CD14-positive monocyte (primary cell): ENCODE measurements at regions not wholly inside any gene's neighbourhood (a gene's known extent, or its start where the extent isn't known, plus 50 kb on each side); places are given as distances from the start of the nearest gene placed in this dataset.

ENCODE experiments used
- DNase-seq, 3 donors: peaks; one replicate each; pipeline ENCODE4 v3.0.0-alpha.2; 2011 to 2022
- H2AFZ ChIP-seq: 2 replicates; pipeline ENCODE4 v1.6.0; 2012; ENCODE audit warnings: mild to moderate bottlenecking, low read depth, low read length, inconsistent platforms; ENCODE audit not compliant: insufficient read depth, poor library complexity, severe bottlenecking
- H3K27ac ChIP-seq, 2 donors: 1 replicate in 1 of 2; 2 replicates in 1 of 2; pipeline ENCODE4 v1.5.1; 2012 to 2013; ENCODE audit warnings: low read length in 2 of 2, control low read depth in 1 of 2, inconsistent platforms in 1 of 2, low read depth in 1 of 2, mild to moderate bottlenecking in 1 of 2
- H3K27me3 ChIP-seq, 2 donors: one replicate each; pipeline versions ENCODE4 v1.6.0 to v1.6.1; 2011 to 2013; ENCODE audit warnings: low read length in 2 of 2; ENCODE audit not compliant: control insufficient read depth in 2 of 2, insufficient read depth in 2 of 2
- H3K36me3 ChIP-seq, 2 donors: replicated peaks in 1 of 2; 1 replicate in 1 of 2; 2 replicates in 1 of 2; pipeline versions ENCODE4 v1.5.1 to v1.6.1; 2012 to 2013; ENCODE audit warnings: low read length in 2 of 2, control low read depth in 1 of 2, inconsistent platforms in 1 of 2, mild to moderate bottlenecking in 1 of 2; ENCODE audit not compliant: insufficient read depth in 2 of 2, control insufficient read depth in 1 of 2
- H3K4me1 ChIP-seq, 2 donors: 1 replicate in 1 of 2; 2 replicates in 1 of 2; pipeline versions ENCODE4 v1.5.1 to v1.6.1; 2012 to 2013; ENCODE audit warnings: low read length in 2 of 2, control low read depth in 1 of 2, inconsistent platforms in 1 of 2, mild to moderate bottlenecking in 1 of 2, moderate library complexity in 1 of 2; ENCODE audit not compliant: insufficient read depth in 2 of 2, control insufficient read depth in 1 of 2
- H3K4me2 ChIP-seq: replicated peaks from 2 replicates; pipeline ENCODE3; 2012; ENCODE audit warnings: low read length, moderate library complexity, mild to moderate bottlenecking; ENCODE audit not compliant: poor library complexity, severe bottlenecking; ENCODE audit errors: extremely low read depth
- H3K4me3 ChIP-seq, 3 experiments: fragments of 200-600 bp in 1 of 3; sonication (generic) in 1 of 3; replicated peaks in 1 of 3; 1 replicate in 2 of 3; 2 replicates in 1 of 3; pipeline ENCODE4 v1.5.1; 2011 to 2013; ENCODE audit warnings: low read length in 3 of 3, mild to moderate bottlenecking in 3 of 3, control low read depth in 2 of 3, low read depth in 2 of 3, inconsistent platforms in 1 of 3, moderate library complexity in 1 of 3
- H3K79me2 ChIP-seq: 2 replicates; pipeline ENCODE4 v1.6.0; 2012; ENCODE audit warnings: mild to moderate bottlenecking, control low read depth, inconsistent platforms, low read length, moderate library complexity; ENCODE audit not compliant: insufficient read depth
- H3K9ac ChIP-seq: 2 replicates; pipeline ENCODE4 v1.6.0; 2017; ENCODE audit warnings: low read length, mild to moderate bottlenecking; ENCODE audit not compliant: insufficient read depth, poor library complexity, severe bottlenecking
- H3K9me3 ChIP-seq, 2 donors: replicated peaks in 1 of 2; 1 replicate in 1 of 2; 2 replicates in 1 of 2; pipeline versions ENCODE4 v1.5.1 to v1.6.1; 2012 to 2013; ENCODE audit warnings: low read length in 2 of 2, control low read depth in 1 of 2; ENCODE audit not compliant: control insufficient read depth in 1 of 2, insufficient read depth in 1 of 2
- H4K20me1 ChIP-seq: 2 replicates; pipeline ENCODE4 v1.6.0; 2012; ENCODE audit warnings: mild to moderate bottlenecking, low read length, control low read depth, moderate library complexity; ENCODE audit not compliant: insufficient read depth
- H3K27ac Mint-ChIP-seq, 7 donors: one replicate each; pipeline ENCODE4 v1.8.0; 2020; ENCODE audit warnings: mild to moderate bottlenecking in 7 of 7, mixed read lengths in 7 of 7, moderate library complexity in 6 of 7, inconsistent platforms in 2 of 7
- H3K27me3 Mint-ChIP-seq, 3 donors: one replicate each; pipeline ENCODE4 v1.8.0; 2021 to 2022; ENCODE audit warnings: low read depth in 3 of 3, mild to moderate bottlenecking in 3 of 3, mixed read lengths in 3 of 3, moderate library complexity in 3 of 3, inconsistent platforms in 1 of 3
- H3K36me3 Mint-ChIP-seq, 2 donors: one replicate each; pipeline ENCODE4 v1.8.0; 2020; ENCODE audit warnings: mixed read lengths in 2 of 2, inconsistent platforms in 1 of 2, mild to moderate bottlenecking in 1 of 2
- H3K4me1 Mint-ChIP-seq: one replicate; pipeline ENCODE4 v1.8.0; 2020; ENCODE audit warnings: mild to moderate bottlenecking, mixed read lengths
- H3K4me3 Mint-ChIP-seq, 2 donors: one replicate each; pipeline ENCODE4 v1.8.0; 2020; ENCODE audit warnings: mild to moderate bottlenecking in 2 of 2, mixed read lengths in 2 of 2, moderate library complexity in 1 of 2
- H3K9me3 Mint-ChIP-seq, 7 donors: one replicate each; pipeline ENCODE4 v1.8.0; 2020 to 2022; ENCODE audit warnings: mixed read lengths in 7 of 7, mild to moderate bottlenecking in 6 of 7, moderate library complexity in 6 of 7, inconsistent platforms in 2 of 7
- WGBS: methylation state at CpG from one replicate; pipeline ENCODE4 v1.1.5; 2013; ENCODE audit warnings: missing lambda C conversion rate; ENCODE audit not compliant: insufficient coverage; 5-methylcytosine and 5-hydroxymethylcytosine counted together
- intact Hi-C, 2 donors: fragments of 100-400 bp; cut with micrococcal nuclease; formaldehyde crosslinking; loops; one replicate each; pipeline versions ENCODE4 v1.15.0 to v1.15.1; 2023
- TF ChIP-seq, protein P1 (sequence below): fragments of 200-600 bp; IDR thresholded peaks from one replicate; pipeline ENCODE4 v1.8.0; 2022; ENCODE audit warnings: antibody characterized with exemption, mild to moderate bottlenecking

DNA sequence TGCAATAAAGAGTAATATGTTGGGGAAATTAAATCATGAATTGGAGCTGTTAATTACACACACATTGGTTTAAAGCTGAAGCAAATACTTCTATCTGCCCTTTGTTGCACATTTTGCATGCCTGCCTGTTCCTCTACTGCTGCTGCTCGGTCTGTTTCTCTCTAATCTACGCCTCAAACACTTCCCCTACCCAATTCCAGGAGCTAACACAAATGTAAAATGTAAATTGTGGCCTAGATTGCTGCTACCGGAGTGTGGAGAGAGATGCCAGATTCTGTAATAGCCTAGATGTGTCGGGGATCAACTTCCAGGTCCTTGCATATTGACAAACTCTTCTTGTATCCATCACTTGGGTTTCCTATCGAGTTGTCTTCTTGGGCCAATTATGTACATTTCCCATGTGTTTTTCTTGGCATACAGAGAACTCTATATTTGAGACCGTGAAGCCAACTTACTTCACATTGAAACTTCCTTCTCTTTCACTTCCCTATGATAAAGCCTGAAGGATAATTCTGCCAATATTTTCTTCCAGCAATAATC lies 450.4 kb upstream of the NR2F2 start:
- H3K79me2 ChIP-seq = no peaks in the 10 kb centered on the region

DNA sequence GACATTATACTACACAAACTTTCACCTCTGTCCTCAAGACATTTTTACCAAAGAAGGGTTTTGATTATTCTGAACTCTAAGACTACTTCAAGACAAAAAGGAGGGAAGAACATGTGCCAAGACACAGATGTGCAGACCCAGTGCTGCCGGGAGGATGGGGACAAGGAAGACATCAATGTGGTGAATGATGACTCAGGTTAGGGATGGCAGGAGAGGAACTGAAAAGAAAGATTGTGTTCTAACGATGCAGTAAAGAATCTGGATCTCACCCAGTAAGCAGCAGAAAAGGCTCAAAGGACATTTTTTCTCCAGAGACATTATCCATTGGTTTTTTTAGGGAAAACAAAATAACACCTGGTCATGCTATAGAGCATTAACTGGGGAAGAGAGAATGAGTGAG lies 449.9 kb upstream of the NR2F2 start:
- no peak overlapping the region for H3K4me2 ChIP-seq
- H3K36me3 Mint-ChIP-seq = no peaks in the 10 kb centered on the region
- peaks cover 27% of the 10 kb centered on the region for H3K4me1 Mint-ChIP-seq
- peaks cover 12 to 21% of the 10 kb centered on the region in 2 donors for H3K4me1 ChIP-seq
- H3K27me3 Mint-ChIP-seq = peaks cover 0 to 3% (median 2%) of the 10 kb centered on the region in 3 donors
- no peak overlapping the region for H3K9ac ChIP-seq
- no peaks in the 10 kb centered on the region for H3K36me3 ChIP-seq
- intact Hi-C loops = no loop called here
- TF ChIP-seq, protein P1, sequence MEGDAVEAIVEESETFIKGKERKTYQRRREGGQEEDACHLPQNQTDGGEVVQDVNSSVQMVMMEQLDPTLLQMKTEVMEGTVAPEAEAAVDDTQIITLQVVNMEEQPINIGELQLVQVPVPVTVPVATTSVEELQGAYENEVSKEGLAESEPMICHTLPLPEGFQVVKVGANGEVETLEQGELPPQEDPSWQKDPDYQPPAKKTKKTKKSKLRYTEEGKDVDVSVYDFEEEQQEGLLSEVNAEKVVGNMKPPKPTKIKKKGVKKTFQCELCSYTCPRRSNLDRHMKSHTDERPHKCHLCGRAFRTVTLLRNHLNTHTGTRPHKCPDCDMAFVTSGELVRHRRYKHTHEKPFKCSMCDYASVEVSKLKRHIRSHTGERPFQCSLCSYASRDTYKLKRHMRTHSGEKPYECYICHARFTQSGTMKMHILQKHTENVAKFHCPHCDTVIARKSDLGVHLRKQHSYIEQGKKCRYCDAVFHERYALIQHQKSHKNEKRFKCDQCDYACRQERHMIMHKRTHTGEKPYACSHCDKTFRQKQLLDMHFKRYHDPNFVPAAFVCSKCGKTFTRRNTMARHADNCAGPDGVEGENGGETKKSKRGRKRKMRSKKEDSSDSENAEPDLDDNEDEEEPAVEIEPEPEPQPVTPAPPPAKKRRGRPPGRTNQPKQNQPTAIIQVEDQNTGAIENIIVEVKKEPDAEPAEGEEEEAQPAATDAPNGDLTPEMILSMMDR = no peak
- H3K27ac ChIP-seq = peak overlapping the region in 1 of 2 donors; percentile 70
- H3K4me3 Mint-ChIP-seq = no peak overlapping the region
- H3K9me3 ChIP-seq = no peaks in the 10 kb centered on the region
- H3K4me3 ChIP-seq = no peak overlapping the region
- peak overlapping the region in 3 of 7 donors; percentile 13 to 34 (median 15) for H3K27ac Mint-ChIP-seq
- H2AFZ ChIP-seq = no peak overlapping the region
- H3K27me3 ChIP-seq = no peaks in the 10 kb centered on the region
- no peaks in the 10 kb centered on the region for H3K79me2 ChIP-seq
- 0% methylated on average over 1 of the region's 2 CpGs for WGBS
- H4K20me1 ChIP-seq = no peaks in the 10 kb centered on the region
- no peak for DNase-seq
- H3K9me3 Mint-ChIP-seq = peaks cover 0 to 2% (median 0%) of the 10 kb centered on the region in 7 donors

More for the DNA sequence above, 450.4 kb upstream of the NR2F2 start:
- H3K27me3 Mint-ChIP-seq = peaks cover 0 to 3% (median 2%) of the 10 kb centered on the region in 3 donors
- peaks cover 0 to 2% (median 0%) of the 10 kb centered on the region in 7 donors for H3K9me3 Mint-ChIP-seq
- Histone ChIP-seq H3K4me2 (peak overlapping the region; percentile 69), H3K27me3 (no peaks in the 10 kb centered on the region), H3K4me3 (peak overlapping the region in 2 of 3 experiments; percentile 72 to 82), H3K36me3 (no peaks in the 10 kb centered on the region), H3K27ac (peak overlapping the region in 1 of 2 donors; percentile 70), H2AFZ (peak overlapping the region; percentile 77), H3K4me1 (peaks cover 17 to 26% of the 10 kb centered on the region in 2 donors), H4K20me1 (no peaks in the 10 kb centered on the region), H3K9me3 (no peaks in the 10 kb centered on the region), H3K9ac (peak overlapping the region; percentile 37)
- peaks cover 32% of the 10 kb centered on the region for H3K4me1 Mint-ChIP-seq
- intact Hi-C loops = no loop called here
- H3K36me3 Mint-ChIP-seq = no peaks in the 10 kb centered on the region
- TF ChIP-seq, protein P1 = no peak
- H3K4me3 Mint-ChIP-seq = peak overlapping the region; percentile 79 to 94
- DNase-seq = no peak
- peak overlapping the region; percentile 3 to 92 (median 36) for H3K27ac Mint-ChIP-seq
- 60% methylated on average over 1 of the region's 6 CpGs for WGBS
